HCT116 (cell line): ENCODE measurements at regions not wholly inside any gene's neighbourhood (a gene's known extent, or its start where the extent isn't known, plus 50 kb on each side); places are given as distances from the start of the nearest gene placed in this dataset.

ENCODE experiments used
- ATAC-seq: fragments of 200-7000 bp; cut with Tn5 transposase; 2 replicates; pipeline ENCODE4 v1.9.1; 2020; ENCODE audit warnings: mild to moderate bottlenecking, moderate library complexity
- BruUV-seq: library from RNA; stranded (reverse); fragments of 400-500 nt; replicated peaks from 2 replicates; lab custom pipeline; 2021; lab: Mats Ljungman, UMichigan
- CTCF ChIA-PET: fragments of 300-600 bp; sonication (Branson Sonifier 250); formaldehyde crosslinking; loops from one replicate; lab custom pipeline; 2021; ENCODE audit warnings: antibody characterized with exemption; lab: Charles Lee
- POLR2A ChIA-PET: fragments of 300-600, 350-600 bp; sonication (Branson Sonifier 250); formaldehyde crosslinking; loops from one replicate; lab custom pipeline; 2021; ENCODE audit warnings: antibody characterized with exemption; lab: Charles Lee
- RAD21 ChIA-PET, 2 experiments: fragments of 300-600 bp; sonication (Branson Sonifier 250); formaldehyde crosslinking; loops; one replicate each; lab custom pipeline; 2023; ENCODE audit warnings: low total read pairs in 2 of 2; ENCODE audit not compliant: uncharacterized antibody in 2 of 2, unreplicated experiment in 2 of 2, low non-redundant PET in 1 of 2; lab: Charles Lee
- DNase-seq: peaks from one replicate; pipeline ENCODE4 v3.0.0-alpha.2; 2010; ENCODE audit warnings: low read depth, low spot score
- H2AFZ ChIP-seq: fragments of 200-600 bp; shearing (Covaris generic), sonication (generic); 2 replicates; pipeline ENCODE4 v1.6.1; 2017; ENCODE audit warnings: low read depth, mixed run types, mixed read lengths, antibody characterized with exemption, low read length; ENCODE audit not compliant: poor library complexity, severe bottlenecking
- H3K27ac ChIP-seq: 2 replicates; pipeline ENCODE4 v1.5.1; 2012; ENCODE audit warnings: low read depth, low read length
- H3K27me3 ChIP-seq: fragments of 200-600 bp; sonication (generic); 2 replicates; pipeline ENCODE4 v1.6.1; 2016; ENCODE audit warnings: mixed run types, low read length, mixed read lengths; ENCODE audit not compliant: insufficient read depth
- H3K36me3 ChIP-seq, 2 experiments: fragments of 200-500 bp in 1 of 2; fragments of 200-600 bp in 1 of 2; sonication (Bioruptor generic) in 1 of 2; sonication (generic) in 1 of 2; 2 replicates each; pipeline versions ENCODE4 v1.5.1 to v1.6.1; 2014 to 2016; ENCODE audit warnings: low read length in 2 of 2, inconsistent platforms in 1 of 2, mixed read lengths in 1 of 2, mixed run types in 1 of 2; ENCODE audit not compliant: insufficient read depth in 2 of 2, control insufficient read depth in 1 of 2
- H3K4me1 ChIP-seq, 2 experiments: fragments of 200-600 bp in 1 of 2; sonication (generic) in 1 of 2; 2 replicates each; pipeline versions ENCODE4 v1.5.1 to v1.6.1; 2012 to 2017; ENCODE audit warnings: low read length in 2 of 2, inconsistent platforms in 1 of 2, mild to moderate bottlenecking in 1 of 2, mixed read lengths in 1 of 2, mixed run types in 1 of 2, moderate library complexity in 1 of 2; ENCODE audit not compliant: insufficient read depth in 2 of 2, control insufficient read depth in 1 of 2
- H3K4me2 ChIP-seq: fragments of 200-600 bp; sonication (generic); 2 replicates; pipeline ENCODE4 v1.6.1; 2017; ENCODE audit warnings: mixed run types, low read length, mixed read lengths
- H3K4me3 ChIP-seq, 2 experiments: fragments of 200-600 bp in 1 of 2; sonication (generic) in 1 of 2; replicated peaks in 1 of 2; 2 replicates each; pipeline ENCODE4 v1.5.1; 2011 to 2016; ENCODE audit warnings: low read length in 2 of 2, control low read depth in 1 of 2, low read depth in 1 of 2, mild to moderate bottlenecking in 1 of 2, mixed read lengths in 1 of 2, mixed run types in 1 of 2
- H3K79me2 ChIP-seq: fragments of 200-600 bp; sonication (generic); 2 replicates; pipeline ENCODE4 v1.6.1; 2017; ENCODE audit warnings: mild to moderate bottlenecking, mixed run types, low read length, moderate library complexity, mixed read lengths; ENCODE audit not compliant: insufficient read depth
- H3K9ac ChIP-seq: fragments of 200-600 bp; sonication (generic); 2 replicates; pipeline ENCODE4 v1.6.1; 2016; ENCODE audit warnings: low read length, mixed read lengths
- H3K9me2 ChIP-seq: fragments of 200-600 bp; sonication (generic), shearing (Covaris generic); 2 replicates; pipeline ENCODE4 v1.6.1; 2017; ENCODE audit warnings: mixed run types, mild to moderate bottlenecking, moderate library complexity; ENCODE audit not compliant: insufficient read depth
- H3K9me3 ChIP-seq, 2 experiments: fragments of 200-500 bp in 1 of 2; fragments of 200-600 bp in 1 of 2; sonication (Bioruptor generic) in 1 of 2; sonication (generic) in 1 of 2; 2 replicates each; pipeline ENCODE4 v1.6.1; 2014 to 2017; ENCODE audit warnings: low read length in 2 of 2, mixed read lengths in 2 of 2, inconsistent platforms in 1 of 2, low read depth in 1 of 2, mild to moderate bottlenecking in 1 of 2, mixed run types in 1 of 2, moderate library complexity in 1 of 2; ENCODE audit not compliant: control insufficient read depth in 1 of 2, insufficient read depth in 1 of 2
- H4K20me1 ChIP-seq: fragments of 200-600 bp; sonication (generic), shearing (Covaris generic); 2 replicates; pipeline ENCODE4 v1.6.1; 2017; ENCODE audit warnings: mixed run types, mild to moderate bottlenecking, moderate library complexity; ENCODE audit not compliant: insufficient read depth
- ATF3 ChIP-seq: IDR thresholded peaks from 2 replicates; pipeline ENCODE4 v1.6.1; 2012
- CBX3 ChIP-seq: IDR thresholded peaks from 2 replicates; pipeline ENCODE4 v1.6.1; 2012; ENCODE audit warnings: low read depth
- CEBPB ChIP-seq: IDR thresholded peaks from 2 replicates; pipeline ENCODE4 v1.6.1; 2012; ENCODE audit warnings: low read depth
- EZH2phosphoT487 ChIP-seq: fragments of 200-600 bp; IDR thresholded peaks from 2 replicates; pipeline ENCODE4 v1.6.1; 2018; ENCODE audit warnings: antibody characterized with exemption, borderline replicate concordance
- JUND ChIP-seq: IDR thresholded peaks from 2 replicates; pipeline ENCODE4 v1.6.1; 2012
- MAX ChIP-seq: IDR thresholded peaks from 2 replicates; pipeline ENCODE4 v1.6.1; 2012
- POLR2A ChIP-seq: IDR thresholded peaks from 2 replicates; pipeline ENCODE4 v1.7.0; 2011; ENCODE audit warnings: borderline replicate concordance; ENCODE audit not compliant: insufficient read depth, insufficient read length; ENCODE audit errors: extremely low read depth
- POLR2AphosphoS5 ChIP-seq: IDR thresholded peaks from 2 replicates; pipeline ENCODE4 v1.6.1; 2011; ENCODE audit warnings: mild to moderate bottlenecking, low read depth, low read length, moderate library complexity
- RAD21 ChIP-seq: IDR thresholded peaks from 2 replicates; pipeline ENCODE4 v1.6.1; 2012; ENCODE audit warnings: low read depth, mild to moderate bottlenecking
- SIN3A ChIP-seq: IDR thresholded peaks from 2 replicates; pipeline ENCODE4 v1.6.1; 2012; ENCODE audit warnings: low read depth
- TCF7L2 ChIP-seq: IDR thresholded peaks from 2 replicates; pipeline ENCODE4 v1.7.0; 2011; ENCODE audit warnings: borderline replicate concordance, inconsistent platforms; ENCODE audit not compliant: insufficient read depth, insufficient read length; ENCODE audit errors: extremely low read depth
- YY1 ChIP-seq: IDR thresholded peaks from 2 replicates; pipeline ENCODE4 v1.6.1; 2011; ENCODE audit warnings: low read length, low read depth, moderate library complexity, mild to moderate bottlenecking; ENCODE audit not compliant: insufficient replicate concordance; ENCODE audit errors: extremely low read depth
- ZFX ChIP-seq: fragments of 450-650 bp; IDR thresholded peaks from 2 replicates; pipeline ENCODE4 v1.6.1; 2017
- ZNF274 ChIP-seq: fragments of 200-500 bp; sonication (Bioruptor generic); IDR thresholded peaks from 2 replicates; pipeline ENCODE4 v1.6.1; 2014; ENCODE audit warnings: mild to moderate bottlenecking, low read depth, low read length, inconsistent platforms
- intact Hi-C: fragments of 100-400 bp; cut with micrococcal nuclease; formaldehyde crosslinking; loops from 2 replicates; pipeline ENCODE4 v1.10.0; 2022

GRCh38 chr13:31912647-31913401 is 118.8 kb upstream of the FRY start:
- no peak overlapping the region for H3K27ac ChIP-seq
- no peaks in the 10 kb centered on the region for H4K20me1 ChIP-seq
- no peaks in the 10 kb centered on the region for H3K79me2 ChIP-seq
- BruUV-seq: no TSS peak
- intact Hi-C loops: no loop called here
- ChIA-PET RAD21 (no interaction called here), CTCF (no interaction called here), POLR2A (no interaction called here)
- no peak for TF ChIP-seq POLR2A
- TF ChIP-seq CEBPB: no peak
- H3K27me3 ChIP-seq: peaks cover 13% of the 10 kb centered on the region
- H3K9me2 ChIP-seq: no peaks in the 10 kb centered on the region
- no peak overlapping the region for H3K4me3 ChIP-seq
- DNase-seq (no peak), ATAC-seq (no peak)
- H3K36me3 ChIP-seq: no peaks in the 10 kb centered on the region
- no peak overlapping the region for H2AFZ ChIP-seq
- H3K9me3 ChIP-seq: no peaks in the 10 kb centered on the region
- no peaks in the 10 kb centered on the region for H3K4me1 ChIP-seq
- H3K9ac ChIP-seq: no peak overlapping the region
- H3K4me2 ChIP-seq: no peak overlapping the region

GRCh38 chr13:31913459-31913858 is 118.1 kb upstream of the FRY start:
- RAD21 ChIA-PET: no interaction called here
- H3K9me2 ChIP-seq: no peaks in the 10 kb centered on the region
- peaks cover 7% of the 10 kb centered on the region; the same call in 1 of the 2 replicates for H3K27me3 ChIP-seq
- no peak overlapping the region for H3K9ac ChIP-seq
- no peaks in the 10 kb centered on the region for H4K20me1 ChIP-seq
- no TSS peak for BruUV-seq
- no peaks in the 10 kb centered on the region for H3K9me3 ChIP-seq
- no peak for ATAC-seq
- H3K27ac ChIP-seq: no peak overlapping the region
- TF ChIP-seq ATF3 (no peak), EZH2phosphoT487 (no peak), RAD21 (no peak), ZFX (no peak), CBX3 (no peak), POLR2AphosphoS5 (no peak), TCF7L2 (no peak), JUND (no peak), SIN3A (no peak), YY1 (no peak), MAX (no peak), ZNF274 (no peak), CEBPB (no peak)
- no peaks in the 10 kb centered on the region for H3K4me1 ChIP-seq
- H3K4me3 ChIP-seq: no peak overlapping the region
- H2AFZ ChIP-seq: no peak overlapping the region
- H3K36me3 ChIP-seq: no peaks in the 10 kb centered on the region
- no peaks in the 10 kb centered on the region for H3K79me2 ChIP-seq
- POLR2A ChIA-PET: no interaction called here
- intact Hi-C loops: no loop called here
- DNase-seq: no peak
- no peak overlapping the region for H3K4me2 ChIP-seq
- CTCF ChIA-PET: no interaction called here
